Lower lobe of right lung (tissue), 2 donors: ENCODE measurements at regions not wholly inside any gene's neighbourhood (a gene's known extent, or its start where the extent isn't known, plus 50 kb on each side); places are given as distances from the start of the nearest gene placed in this dataset.

Experiments
- ATAC-seq, 2 donors: fragments of 200-7000 bp; cut with Tn5 transposase; one replicate each; pipeline ENCODE4 v1.9.1; 2020 to 2022; ENCODE audit warnings: mild to moderate bottlenecking in 2 of 2, moderate library complexity in 2 of 2
- DNase-seq: peaks from one replicate; pipeline ENCODE4 v3.0.0-alpha.2; 2020
- H3K27ac ChIP-seq: fragments of 200-600 bp; one replicate; pipeline ENCODE4 v1.8.0; 2022
- H3K27me3 ChIP-seq: fragments of 200-600 bp; one replicate; pipeline ENCODE4 v1.8.0; 2022; ENCODE audit warnings: low read depth
- H3K36me3 ChIP-seq: fragments of 200-600 bp; one replicate; pipeline ENCODE4 v1.8.0; 2022; ENCODE audit warnings: mild to moderate bottlenecking
- H3K4me1 ChIP-seq: fragments of 200-600 bp; one replicate; pipeline ENCODE4 v1.8.0; 2022
- H3K4me3 ChIP-seq: fragments of 200-600 bp; one replicate; pipeline ENCODE4 v1.8.0; 2022; ENCODE audit warnings: mild to moderate bottlenecking
- H3K9me3 ChIP-seq: fragments of 200-600 bp; one replicate; pipeline ENCODE4 v1.8.0; 2022
- intact Hi-C: fragments of 100-400 bp; cut with DNase I; formaldehyde crosslinking; loops from one replicate; pipeline ENCODE4 v1.11.0; 2022
- TF ChIP-seq, protein P1 (sequence below): fragments of 200-600 bp; IDR thresholded peaks from one replicate; pipeline ENCODE4 v1.8.0; 2022; ENCODE audit warnings: antibody characterized with exemption, mild to moderate bottlenecking
- donor health status: DM: no; HTN: yes; CAD: no; lungs with severe emphysema.

GRCh38 chr20:4369119-4369797, 120.2 kb upstream of the ADRA1D start:
- H3K4me3 ChIP-seq = no peak overlapping the region
- no peaks in the 10 kb centered on the region for H3K36me3 ChIP-seq
- DNase-seq (no peak), ATAC-seq (no peak)
- H3K4me1 ChIP-seq = peaks cover 10% of the 10 kb centered on the region
- no peak overlapping the region for H3K27ac ChIP-seq
- no peaks in the 10 kb centered on the region for H3K27me3 ChIP-seq
- intact Hi-C loops = no loop called here
- H3K9me3 ChIP-seq = no peaks in the 10 kb centered on the region
- TF ChIP-seq, protein P1, sequence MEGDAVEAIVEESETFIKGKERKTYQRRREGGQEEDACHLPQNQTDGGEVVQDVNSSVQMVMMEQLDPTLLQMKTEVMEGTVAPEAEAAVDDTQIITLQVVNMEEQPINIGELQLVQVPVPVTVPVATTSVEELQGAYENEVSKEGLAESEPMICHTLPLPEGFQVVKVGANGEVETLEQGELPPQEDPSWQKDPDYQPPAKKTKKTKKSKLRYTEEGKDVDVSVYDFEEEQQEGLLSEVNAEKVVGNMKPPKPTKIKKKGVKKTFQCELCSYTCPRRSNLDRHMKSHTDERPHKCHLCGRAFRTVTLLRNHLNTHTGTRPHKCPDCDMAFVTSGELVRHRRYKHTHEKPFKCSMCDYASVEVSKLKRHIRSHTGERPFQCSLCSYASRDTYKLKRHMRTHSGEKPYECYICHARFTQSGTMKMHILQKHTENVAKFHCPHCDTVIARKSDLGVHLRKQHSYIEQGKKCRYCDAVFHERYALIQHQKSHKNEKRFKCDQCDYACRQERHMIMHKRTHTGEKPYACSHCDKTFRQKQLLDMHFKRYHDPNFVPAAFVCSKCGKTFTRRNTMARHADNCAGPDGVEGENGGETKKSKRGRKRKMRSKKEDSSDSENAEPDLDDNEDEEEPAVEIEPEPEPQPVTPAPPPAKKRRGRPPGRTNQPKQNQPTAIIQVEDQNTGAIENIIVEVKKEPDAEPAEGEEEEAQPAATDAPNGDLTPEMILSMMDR = no peak

GRCh38 chr20:4366076-4366475, 117.0 kb upstream of the ADRA1D start:
- TF ChIP-seq, protein P1 = no peak
- no peak overlapping the region for H3K4me3 ChIP-seq
- intact Hi-C loops = no loop called here
- H3K9me3 ChIP-seq = no peaks in the 10 kb centered on the region
- ATAC-seq = no peak
- H3K27ac ChIP-seq = no peak overlapping the region
- H3K4me1 ChIP-seq = peaks cover 9% of the 10 kb centered on the region
- DNase-seq = no peak
- no peaks in the 10 kb centered on the region for H3K36me3 ChIP-seq
- no peaks in the 10 kb centered on the region for H3K27me3 ChIP-seq

- DNase-seq = no peak
- Histone ChIP-seq H3K36me3 (no peaks in the 10 kb centered on the region), H3K9me3 (no peaks in the 10 kb centered on the region), H3K4me1 (no peaks in the 10 kb centered on the region), H3K27ac (no peak overlapping the region), H3K4me3 (no peak overlapping the region), H3K27me3 (no peaks in the 10 kb centered on the region)
- TF ChIP-seq, protein P1 = no peak
- intact Hi-C loops = no loop called here
- ATAC-seq = no peak
Measured at GRCh38 chr20:4358552-4358951, 109.5 kb upstream of the ADRA1D start.

DNA sequence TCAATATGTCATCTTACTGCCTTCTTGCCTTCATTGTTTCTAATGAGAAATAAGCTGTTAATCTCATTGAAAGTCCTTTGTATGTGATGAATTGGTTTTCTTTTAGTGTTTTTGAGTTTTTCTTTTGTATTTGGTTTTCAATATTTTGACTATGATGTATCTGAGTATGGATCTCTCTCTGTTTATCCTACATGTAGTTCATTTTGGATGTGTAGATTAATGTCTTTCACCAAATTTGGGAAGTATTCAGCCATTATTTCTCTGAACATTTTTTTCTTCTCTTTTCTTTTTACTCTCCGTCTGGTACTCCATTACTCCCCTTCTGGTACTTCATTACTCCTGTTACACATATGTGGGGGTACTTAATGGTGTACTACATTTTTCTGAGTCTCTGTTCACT, 103.3 kb upstream of the ADRA1D start:
- H3K4me1 ChIP-seq = no peaks in the 10 kb centered on the region
- no peaks in the 10 kb centered on the region for H3K36me3 ChIP-seq
- H3K27me3 ChIP-seq = no peaks in the 10 kb centered on the region
- DNase-seq (no peak), ATAC-seq (no peak)
- TF ChIP-seq, protein P1 = no peak
- H3K4me3 ChIP-seq = no peak overlapping the region
- peaks cover 5% of the 10 kb centered on the region for H3K9me3 ChIP-seq
- H3K27ac ChIP-seq = no peak overlapping the region
- intact Hi-C loops = no loop called here

DNA sequence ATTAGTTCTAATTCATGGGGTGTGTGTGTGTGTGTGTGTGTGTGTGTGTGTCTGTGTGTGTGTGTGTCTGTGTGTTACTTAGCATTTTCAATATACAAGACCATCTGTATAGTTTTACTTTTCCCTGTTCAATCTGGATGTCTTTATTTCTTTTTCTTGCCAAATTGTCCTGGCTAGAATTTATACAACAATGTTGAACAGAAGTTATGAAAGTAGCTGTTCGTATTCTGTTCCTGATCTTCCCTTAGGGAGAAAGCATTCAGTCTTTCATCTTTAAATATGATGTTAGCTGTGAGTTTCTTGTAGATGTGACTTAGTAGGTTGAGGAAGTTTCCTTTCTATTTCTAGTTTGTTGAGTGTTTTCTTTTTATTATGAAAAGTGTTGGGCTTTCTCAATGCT, 101.0 kb upstream of the ADRA1D start:
- peaks cover 5% of the 10 kb centered on the region for H3K9me3 ChIP-seq
- no peak overlapping the region for H3K4me3 ChIP-seq
- DNase-seq (no peak), ATAC-seq (no peak)
- no peaks in the 10 kb centered on the region for H3K36me3 ChIP-seq
- no peak overlapping the region for H3K27ac ChIP-seq
- H3K4me1 ChIP-seq = no peaks in the 10 kb centered on the region
- TF ChIP-seq, protein P1 = no peak
- intact Hi-C loops = no loop called here
- H3K27me3 ChIP-seq = no peaks in the 10 kb centered on the region
